IPS DF 4.7 (cell line): ENCODE measurements at regions not wholly inside any gene's neighbourhood (a gene's known extent, or its start where the extent isn't known, plus 50 kb on each side); places are given as distances from the start of the nearest gene placed in this dataset.

ENCODE experiments used
- DNase-seq: peaks from one replicate; pipeline ENCODE4 v3.0.0-alpha.2; 2013; ENCODE audit warnings: low spot score; ENCODE audit errors: extremely low read depth

GRCh38 chr1:209057083-209057482, 526.4 kb upstream of the CAMK1G start:
- no peak for DNase-seq

GRCh38 chr1:209057901-209058300, 525.6 kb upstream of the CAMK1G start:
- no peak for DNase-seq

GRCh38 chr1:209059376-209059775, 524.1 kb upstream of the CAMK1G start:
- DNase-seq: no peak

GRCh38 chr1:209059981-209060380, 523.5 kb upstream of the CAMK1G start:
- no peak for DNase-seq

GRCh38 chr1:209062081-209062620, 521.4 kb upstream of the CAMK1G start:
- DNase-seq: no peak

- DNase-seq: no peak
Measured at GRCh38 chr1:209062863-209063262, 520.7 kb upstream of the CAMK1G start.

GRCh38 chr1:209063767-209064659, 519.5 kb upstream of the CAMK1G start:
- no peak for DNase-seq

- no peak for DNase-seq
Measured at GRCh38 chr1:209064850-209065706, 518.4 kb upstream of the CAMK1G start.

GRCh38 chr1:209072481-209072880, 511.0 kb upstream of the CAMK1G start:
- DNase-seq: no peak

GRCh38 chr1:209073879-209074278, 509.6 kb upstream of the CAMK1G start:
- DNase-seq: no peak

GRCh38 chr1:209074575-209075250, 508.8 kb upstream of the CAMK1G start:
- no peak for DNase-seq

- DNase-seq: peak; percentile 14
Measured at GRCh38 chr1:209076688-209077087, 506.8 kb upstream of the CAMK1G start.

- no peak for DNase-seq
Measured at GRCh38 chr1:209080170-209080781, 503.2 kb upstream of the CAMK1G start.

GRCh38 chr1:209086486-209087192, 496.9 kb upstream of the CAMK1G start:
- no peak for DNase-seq

- no peak for DNase-seq
Measured at GRCh38 chr1:209094384-209094783, 489.1 kb upstream of the CAMK1G start.

- DNase-seq: no peak
Measured at GRCh38 chr1:209095627-209096595, 487.6 kb upstream of the CAMK1G start.

- DNase-seq: no peak
Measured at GRCh38 chr1:209100460-209100859, 483.1 kb upstream of the CAMK1G start.

- no peak for DNase-seq
Measured at GRCh38 chr1:209101106-209101505, 482.4 kb upstream of the CAMK1G start.

GRCh38 chr1:209102120-209102519, 481.4 kb upstream of the CAMK1G start:
- no peak for DNase-seq
